ENCODE measurements at regions not wholly inside any gene's neighbourhood (a gene's known extent, or its start where the extent isn't known, plus 50 kb on each side); places are given as distances from the start of the nearest gene placed in this dataset.

DNA sequence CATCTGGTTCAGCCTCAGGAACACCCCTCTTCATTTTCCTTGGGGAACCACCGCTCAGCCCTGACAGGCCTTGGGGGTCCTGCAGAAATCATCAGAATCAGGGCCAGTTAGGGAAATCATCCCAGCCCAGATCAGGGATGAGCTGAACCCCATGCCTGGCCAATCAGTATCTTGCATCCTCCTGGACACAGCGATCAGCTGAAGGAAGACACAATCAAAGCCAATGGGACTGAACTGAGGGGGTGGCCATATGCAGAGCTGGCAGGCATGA is 395.4 kb downstream of the MATN1 start:
- Histone ChIP-seq H4K20me1 (ENCODE audit: insufficient read depth, low read length, poor library complexity, severe bottlenecking) (no peaks in the 10 kb centered on the region), H3K4me3 (ENCODE audit: low read length, poor library complexity, severe bottlenecking) (no peak overlapping the region), H3K9me3 (ENCODE audit: insufficient read depth, low read depth, low read length) (no peaks in the 10 kb centered on the region), H3K9me2 (replicated peaks; ENCODE audit: low read depth, low read length) (no peaks in the 10 kb centered on the region), H3F3A (ENCODE audit: low read depth) (no peaks in the 10 kb centered on the region), H3K4me1 (ENCODE audit: insufficient read depth, low read length, poor library complexity, severe bottlenecking) (no peaks in the 10 kb centered on the region), H2AFZ (ENCODE audit: low read length) (no peak overlapping the region), H3K4me2 (ENCODE audit: low read depth, low read length, poor library complexity, severe bottlenecking) (no peak overlapping the region), H3K9ac (ENCODE audit: low read depth, low read length, poor library complexity, severe bottlenecking) (no peak overlapping the region), H3K79me2 (ENCODE audit: insufficient read depth, low read length) (no peaks in the 10 kb centered on the region), H3K27me3 (ENCODE audit: insufficient read depth, low read length, poor library complexity, severe bottlenecking) (no peaks in the 10 kb centered on the region), H3K36me3 (ENCODE audit: insufficient read depth, low read length) (no peaks in the 10 kb centered on the region)
- TF ChIP-seq EZH2phosphoT487 (IDR thresholded peaks at IDR 0.05; ENCODE audit: borderline replicate concordance), result no peak
- TF ChIP-seq, protein P1, sequence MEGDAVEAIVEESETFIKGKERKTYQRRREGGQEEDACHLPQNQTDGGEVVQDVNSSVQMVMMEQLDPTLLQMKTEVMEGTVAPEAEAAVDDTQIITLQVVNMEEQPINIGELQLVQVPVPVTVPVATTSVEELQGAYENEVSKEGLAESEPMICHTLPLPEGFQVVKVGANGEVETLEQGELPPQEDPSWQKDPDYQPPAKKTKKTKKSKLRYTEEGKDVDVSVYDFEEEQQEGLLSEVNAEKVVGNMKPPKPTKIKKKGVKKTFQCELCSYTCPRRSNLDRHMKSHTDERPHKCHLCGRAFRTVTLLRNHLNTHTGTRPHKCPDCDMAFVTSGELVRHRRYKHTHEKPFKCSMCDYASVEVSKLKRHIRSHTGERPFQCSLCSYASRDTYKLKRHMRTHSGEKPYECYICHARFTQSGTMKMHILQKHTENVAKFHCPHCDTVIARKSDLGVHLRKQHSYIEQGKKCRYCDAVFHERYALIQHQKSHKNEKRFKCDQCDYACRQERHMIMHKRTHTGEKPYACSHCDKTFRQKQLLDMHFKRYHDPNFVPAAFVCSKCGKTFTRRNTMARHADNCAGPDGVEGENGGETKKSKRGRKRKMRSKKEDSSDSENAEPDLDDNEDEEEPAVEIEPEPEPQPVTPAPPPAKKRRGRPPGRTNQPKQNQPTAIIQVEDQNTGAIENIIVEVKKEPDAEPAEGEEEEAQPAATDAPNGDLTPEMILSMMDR (conservative IDR thresholded peaks at IDR 0.05; ENCODE audit: low read length), result no peak

DNA sequence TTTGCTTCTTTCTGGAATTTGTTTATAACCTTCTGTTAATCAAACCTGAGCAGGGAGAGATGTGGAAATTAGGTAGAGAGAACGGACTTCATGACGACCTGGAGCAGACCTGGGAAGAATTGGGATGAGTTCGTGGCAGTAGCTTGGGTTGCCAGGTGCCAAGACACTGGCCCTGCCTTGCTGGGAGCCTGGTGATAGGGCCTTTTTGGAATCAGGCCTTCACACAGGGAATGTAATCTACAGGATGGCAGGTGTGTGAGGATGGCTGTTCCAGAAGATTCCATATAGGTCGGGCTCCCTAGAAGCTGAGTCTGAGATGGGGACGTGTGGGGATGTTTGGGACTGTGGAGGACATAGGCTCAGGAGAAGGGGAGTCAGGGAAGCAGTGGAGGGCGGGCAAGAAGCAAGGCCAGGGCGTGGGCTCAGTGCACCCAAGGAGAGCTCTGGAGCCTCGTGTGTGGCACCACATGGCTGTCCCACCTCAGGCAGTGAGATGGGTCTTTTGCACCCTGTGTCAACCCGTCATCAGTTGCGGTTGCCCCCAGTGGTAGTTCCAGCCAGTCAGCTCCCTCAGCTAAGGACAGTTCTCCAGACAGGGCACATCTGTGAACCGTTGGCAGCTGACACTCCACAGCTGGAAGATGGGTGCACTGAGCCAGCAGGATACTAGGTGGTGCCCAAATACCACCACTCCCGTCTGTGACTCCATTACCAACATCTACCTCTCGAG is 395.9 kb downstream of the MATN1 start:
- Histone ChIP-seq H4K20me1 (ENCODE audit: insufficient read depth, low read length, poor library complexity, severe bottlenecking) (no peaks in the 10 kb centered on the region), H2AFZ (ENCODE audit: low read length) (no peak overlapping the region), H3K4me2 (ENCODE audit: low read depth, low read length, poor library complexity, severe bottlenecking) (no peak overlapping the region), H3K9me3 (ENCODE audit: insufficient read depth, low read depth, low read length) (no peaks in the 10 kb centered on the region), H3K4me3 (ENCODE audit: low read length, poor library complexity, severe bottlenecking) (no peak overlapping the region), H3K36me3 (ENCODE audit: insufficient read depth, low read length) (no peaks in the 10 kb centered on the region), H3K4me1 (ENCODE audit: insufficient read depth, low read length, poor library complexity, severe bottlenecking) (no peaks in the 10 kb centered on the region), H3K27me3 (ENCODE audit: insufficient read depth, low read length, poor library complexity, severe bottlenecking) (no peaks in the 10 kb centered on the region), H3K9ac (ENCODE audit: low read depth, low read length, poor library complexity, severe bottlenecking) (no peak overlapping the region), H3K79me2 (ENCODE audit: insufficient read depth, low read length) (no peaks in the 10 kb centered on the region), H3K9me2 (replicated peaks; ENCODE audit: low read depth, low read length) (no peaks in the 10 kb centered on the region), H3F3A (ENCODE audit: low read depth) (no peaks in the 10 kb centered on the region)
- TF ChIP-seq EZH2phosphoT487 (IDR thresholded peaks at IDR 0.05; ENCODE audit: borderline replicate concordance), result no peak
- TF ChIP-seq, protein P1 (conservative IDR thresholded peaks at IDR 0.05; ENCODE audit: low read length), result no peak

DNA sequence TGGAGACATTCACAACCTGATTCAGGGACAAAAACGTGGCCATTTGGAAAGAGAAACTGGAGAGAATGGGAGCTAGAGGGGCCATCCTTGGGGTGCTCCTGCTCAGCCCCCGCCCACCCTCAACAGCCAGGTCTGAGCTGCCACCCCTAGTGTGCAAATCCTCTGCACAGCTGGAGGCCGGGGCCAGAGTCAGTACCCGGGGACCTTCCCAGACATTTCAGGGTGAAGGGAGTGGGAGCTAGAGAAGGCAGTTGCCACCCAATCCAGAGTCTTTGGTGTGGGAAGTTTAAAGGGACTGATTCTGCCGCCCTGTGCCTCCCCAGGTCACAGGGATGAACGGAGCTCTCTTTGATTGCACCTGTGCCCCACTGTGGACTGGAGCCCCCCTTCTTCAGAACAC is 397.4 kb downstream of the MATN1 start:
- Histone ChIP-seq H2AFZ (ENCODE audit: low read length) (no peak overlapping the region), H3K9ac (ENCODE audit: low read depth, low read length, poor library complexity, severe bottlenecking) (no peak overlapping the region), H3K79me2 (ENCODE audit: insufficient read depth, low read length) (no peaks in the 10 kb centered on the region), H3K9me2 (replicated peaks; ENCODE audit: low read depth, low read length) (no peaks in the 10 kb centered on the region), H3K4me3 (ENCODE audit: low read length, poor library complexity, severe bottlenecking) (no peak overlapping the region), H3K4me1 (ENCODE audit: insufficient read depth, low read length, poor library complexity, severe bottlenecking) (no peaks in the 10 kb centered on the region), H3K36me3 (ENCODE audit: insufficient read depth, low read length) (no peaks in the 10 kb centered on the region), H3K4me2 (ENCODE audit: low read depth, low read length, poor library complexity, severe bottlenecking) (no peak overlapping the region), H3K9me3 (ENCODE audit: insufficient read depth, low read depth, low read length) (no peaks in the 10 kb centered on the region), H3F3A (ENCODE audit: low read depth) (no peaks in the 10 kb centered on the region), H3K27me3 (ENCODE audit: insufficient read depth, low read length, poor library complexity, severe bottlenecking) (no peaks in the 10 kb centered on the region), H4K20me1 (ENCODE audit: insufficient read depth, low read length, poor library complexity, severe bottlenecking) (no peaks in the 10 kb centered on the region)
- no peak for TF ChIP-seq EZH2phosphoT487 (IDR thresholded peaks at IDR 0.05; ENCODE audit: borderline replicate concordance)
- TF ChIP-seq, protein P1 (conservative IDR thresholded peaks at IDR 0.05; ENCODE audit: low read length), result no peak
